ENCODE measurements at regions not wholly inside any gene's neighbourhood (a gene's known extent, or its start where the extent isn't known, plus 50 kb on each side); places are given as distances from the start of the nearest gene placed in this dataset.

DNA sequence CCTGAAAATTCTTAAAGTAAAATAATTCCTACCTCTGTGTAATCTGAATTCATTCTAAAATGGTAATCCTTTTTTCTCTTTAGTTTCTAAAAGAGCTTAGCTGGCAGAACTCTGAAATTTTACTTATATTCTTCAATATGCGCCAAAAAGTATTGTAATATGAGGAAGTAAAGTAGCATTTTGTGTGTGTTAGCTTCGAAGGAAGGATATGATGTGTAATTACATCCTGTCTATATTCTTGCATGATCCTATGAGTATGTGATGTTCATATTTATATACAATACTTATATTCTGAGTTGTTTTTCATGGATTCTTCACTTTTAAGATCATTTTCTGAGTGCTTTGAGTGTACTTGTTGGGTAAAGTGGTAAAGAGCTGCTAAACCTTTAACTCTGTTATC is 402.9 kb upstream of the PKDCC start (continued):
- no peak for TF ChIP-seq POU2F2 (IDR thresholded peaks at IDR 0.05; ENCODE audit: borderline replicate concordance, low read depth, low read length)

GRCh38 chr2:41647468-41648050 is 400.3 kb upstream of the PKDCC start:
- ChIA-PET SMC1A (ENCODE audit: uncharacterized antibody, unreplicated experiment) (no interaction called here), CTCF (no interaction called here), POLR2A (no interaction called here), RAD21 (ENCODE audit: unreplicated experiment) (no interaction called here)
- in situ Hi-C loops (cut with MboI) = no loop called here
- Histone ChIP-seq H3K9ac (ENCODE audit: control insufficient read depth, insufficient read depth, low read length) (no peak overlapping the region), H3K36me3 (ENCODE audit: control insufficient read depth in 2 of 2, insufficient read depth in 2 of 2, low read length in 1 of 2) (no peaks in the 10 kb centered on the region), H4K20me1 (ENCODE audit: control insufficient read depth, insufficient read depth) (no peaks in the 10 kb centered on the region), H3K9me3 (replicated peaks; ENCODE audit: control insufficient read depth, insufficient read depth, low read length) (no peaks in the 10 kb centered on the region), H3K27ac (ENCODE audit: control insufficient read depth, insufficient read depth) (no peak overlapping the region), H2AFZ (ENCODE audit: control insufficient read depth, low read depth, low read length) (no peak overlapping the region), H3K4me3 (no peak overlapping the region), H3K79me2 (ENCODE audit: control insufficient read depth, insufficient read depth, low read length) (no peaks in the 10 kb centered on the region), H3K4me2 (ENCODE audit: control insufficient read depth, insufficient read depth) (no peak overlapping the region), H3K27me3 (replicated peaks in 1 of 2; ENCODE audit: control insufficient read depth in 2 of 2, insufficient read depth in 2 of 2, low read length in 1 of 2) (no peaks in the 10 kb centered on the region), H3K4me1 (ENCODE audit: control insufficient read depth, insufficient read depth, low read length) (no peaks in the 10 kb centered on the region)
- no peak for DNase-seq (ENCODE audit: low read depth, low spot score)
- TF ChIP-seq YY1 (IDR thresholded peaks at IDR 0.05; ENCODE audit: low read depth, low read length) = no peak
- TF ChIP-seq SREBF1 (IDR thresholded peaks at IDR 0.05; ENCODE audit: low read length) = no peak
- no peak for TF ChIP-seq TAF1 (IDR thresholded peaks at IDR 0.05; ENCODE audit: borderline replicate concordance, low read depth, low read length)
- no peak for TF ChIP-seq RAD51 (IDR thresholded peaks at IDR 0.05)
- no peak for TF ChIP-seq FOS (IDR thresholded peaks at IDR 0.05; ENCODE audit: borderline replicate concordance, extremely low read depth, insufficient read length)
- no peak for TF ChIP-seq CHD2 (IDR thresholded peaks at IDR 0.05; ENCODE audit: borderline replicate concordance, low read depth, low read length)
- no peak for TF ChIP-seq BACH1 (IDR thresholded peaks at IDR 0.05; ENCODE audit: borderline replicate concordance)
- TF ChIP-seq ZNF274 (IDR thresholded peaks at IDR 0.05; ENCODE audit: insufficient read depth, insufficient read length) = no peak
- TF ChIP-seq SREBF2 (IDR thresholded peaks at IDR 0.05; ENCODE audit: low read length) = no peak
- no peak for TF ChIP-seq PAX8 (IDR thresholded peaks at IDR 0.05)
- no peak for TF ChIP-seq E4F1 (IDR thresholded peaks at IDR 0.05; ENCODE audit: borderline replicate concordance, partially characterized antibody)
- intact Hi-C loops (cut with micrococcal nuclease; ENCODE audit: unreplicated experiment) = no loop called here
- WGBS (ENCODE audit: insufficient coverage, insufficient replicate concordance, low lambda C conversion rate, missing lambda C conversion rate) = 0% methylated on average over 1 of the region's 1 CpG
- no TSS peak for BruUV-seq (replicated peaks)
- FAIRE-seq = no peak
- no peak for ATAC-seq

All from GM12878 (cell line).